Body of pancreas (tissue), 4 donors: ENCODE measurements at regions not wholly inside any gene's neighbourhood (a gene's known extent, or its start where the extent isn't known, plus 50 kb on each side); places are given as distances from the start of the nearest gene placed in this dataset.

ENCODE experiments used
- CTCF ChIP-seq, 7 experiments: fragments of 450-650 bp in 4 of 7; fragments of 200-600 bp in 3 of 7; sonication (generic) in 3 of 7; IDR thresholded peaks; one replicate each; pipeline ENCODE4 v1.5.1; 2016 to 2019; ENCODE audit warnings: antibody characterized with exemption in 7 of 7
- POLR2A ChIP-seq, 3 donors: fragments of 450-650 bp; IDR thresholded peaks; one replicate each; pipeline ENCODE4 v1.6.1; 2016; ENCODE audit warnings: antibody characterized with exemption in 3 of 3, mild to moderate bottlenecking in 2 of 3

DNA sequence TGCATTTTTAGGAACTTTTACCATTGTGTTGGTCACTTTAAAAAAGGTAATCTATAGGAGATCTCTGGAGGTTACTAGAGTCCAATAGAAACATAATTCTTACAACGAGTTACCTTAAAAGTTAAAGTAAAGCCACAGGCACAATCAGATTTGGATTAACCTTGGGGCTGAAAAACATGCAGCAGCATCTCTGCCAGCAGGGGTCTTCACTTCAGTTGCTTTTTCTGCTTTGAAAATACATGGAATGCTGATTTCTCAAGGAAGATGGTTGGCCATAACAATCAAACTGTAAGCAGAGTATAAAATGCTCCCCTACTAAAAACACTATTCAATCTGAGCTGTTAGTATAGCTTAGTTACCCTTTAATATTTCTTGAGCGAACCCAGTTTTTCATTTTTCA lies 1072.3 kb upstream of the PCDH10 start:
- TF ChIP-seq CTCF (IDR thresholded peaks at IDR 0.05) (no peak), POLR2A (IDR thresholded peaks at IDR 0.05) (no peak)
